HG03025 (cell line): ENCODE measurements at regions not wholly inside any gene's neighbourhood (a gene's known extent, or its start where the extent isn't known, plus 50 kb on each side); places are given as distances from the start of the nearest gene placed in this dataset.
"Not testable (repeated sequence)": the region's sequence is repeated elsewhere in the genome, so short reads cannot be mapped to it uniquely, and the experiment has no call there.

Experiments
- ATAC-seq: cut with Tn5 transposase; IDR thresholded peaks from one replicate; pipeline ENCODE4 v1.9.1; 2021; ENCODE audit warnings: mild to moderate bottlenecking, moderate library complexity; ENCODE audit not compliant: unreplicated experiment, low FRiP score

DNA sequence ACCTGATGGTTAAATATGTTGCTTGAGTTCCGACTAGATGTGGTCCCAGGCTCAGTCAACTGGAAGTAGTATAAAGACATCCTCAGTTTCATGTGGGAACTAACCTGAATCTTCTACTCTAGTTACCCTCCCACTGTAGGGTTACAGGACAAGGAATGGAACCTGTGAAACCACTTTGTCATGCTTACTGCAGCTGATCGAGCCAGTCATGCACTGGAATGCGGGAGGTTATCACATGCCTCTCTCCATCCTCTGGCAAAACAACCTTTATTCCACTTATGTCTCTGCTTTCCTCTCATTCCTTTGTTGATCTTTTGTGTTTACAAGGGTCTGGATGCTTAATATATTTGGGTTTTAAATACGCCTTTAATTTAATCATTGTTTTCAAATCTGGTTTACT, 111.9 kb upstream of the DDHD1 start:
- ATAC-seq: no peak

DNA sequence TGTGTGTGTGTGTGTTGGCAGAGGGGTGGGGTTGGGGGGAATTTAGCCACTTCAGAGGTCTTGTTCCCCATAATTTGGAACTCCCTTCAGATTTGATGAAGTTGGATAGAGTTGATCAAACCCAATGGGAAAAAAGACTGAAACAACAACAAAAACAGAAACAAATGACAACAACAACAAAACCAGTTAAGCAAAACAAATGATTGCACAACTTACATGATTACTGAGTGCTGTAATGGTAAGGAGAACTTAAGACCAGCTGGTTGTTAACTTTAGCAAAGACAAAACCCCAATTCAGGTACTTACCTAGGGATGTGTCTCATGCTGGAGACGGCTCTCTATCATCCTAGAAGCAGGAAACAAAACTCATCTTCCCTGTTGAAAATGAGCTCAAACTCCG, 107.8 kb upstream of the DDHD1 start:
- no peak for ATAC-seq

DNA sequence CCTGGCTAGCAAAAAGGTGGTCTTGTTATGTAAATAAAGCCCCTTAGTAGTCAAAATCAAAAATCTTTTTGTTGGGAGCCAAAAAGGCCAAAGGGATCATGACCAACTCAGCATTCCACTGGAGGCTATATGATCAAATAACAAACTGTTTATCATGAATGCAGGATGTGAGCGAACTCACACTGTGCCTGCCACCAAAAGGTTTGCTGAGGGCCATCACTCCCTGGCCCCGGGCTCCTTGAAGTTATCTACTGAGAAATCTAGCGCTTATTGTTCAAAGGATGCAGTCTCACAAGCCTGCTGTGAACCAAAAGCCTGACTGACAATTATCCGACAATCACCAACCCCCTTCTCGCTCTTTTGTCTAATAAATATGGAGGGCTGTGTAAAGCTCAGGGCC, 107.2 kb upstream of the DDHD1 start:
- no peak for ATAC-seq

DNA sequence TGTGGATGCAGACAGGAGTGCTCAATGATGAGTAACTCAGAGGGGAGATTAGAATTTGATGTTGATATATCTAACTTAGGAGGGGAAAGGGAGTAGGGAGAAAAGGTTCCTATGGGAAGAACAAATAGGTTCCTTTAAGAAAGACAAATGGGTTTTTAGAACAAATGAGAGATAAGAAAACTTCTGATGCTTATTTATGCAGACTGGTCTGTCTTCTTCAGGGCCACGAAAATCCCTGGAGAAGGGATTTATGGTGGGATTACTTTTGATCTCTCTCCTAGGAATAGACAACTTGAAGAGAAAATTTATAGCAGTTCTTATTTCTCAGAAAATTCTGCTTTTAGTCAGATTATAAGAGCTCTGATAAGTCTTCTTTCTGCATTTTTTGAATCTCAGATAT, 99.0 kb upstream of the DDHD1 start:
- no peak for ATAC-seq

DNA sequence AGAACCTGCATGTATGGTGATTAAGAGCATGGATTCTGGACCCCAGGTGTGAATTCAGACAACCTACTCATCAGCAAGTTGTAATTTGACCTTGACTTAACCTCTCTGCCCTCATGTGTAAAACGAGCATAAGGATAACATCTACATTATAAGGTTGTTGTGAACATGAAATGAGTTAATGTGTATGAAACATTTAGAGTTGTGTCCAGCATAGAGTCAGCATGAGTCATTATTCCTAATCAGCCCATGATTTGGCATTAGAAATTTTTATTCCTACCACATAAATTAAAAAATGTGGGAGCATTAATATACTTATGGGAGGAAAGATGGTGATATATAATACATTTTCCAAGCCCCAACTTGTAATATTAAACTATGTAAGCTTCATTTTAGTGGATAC, 95.9 kb upstream of the DDHD1 start:
- no peak for ATAC-seq

DNA sequence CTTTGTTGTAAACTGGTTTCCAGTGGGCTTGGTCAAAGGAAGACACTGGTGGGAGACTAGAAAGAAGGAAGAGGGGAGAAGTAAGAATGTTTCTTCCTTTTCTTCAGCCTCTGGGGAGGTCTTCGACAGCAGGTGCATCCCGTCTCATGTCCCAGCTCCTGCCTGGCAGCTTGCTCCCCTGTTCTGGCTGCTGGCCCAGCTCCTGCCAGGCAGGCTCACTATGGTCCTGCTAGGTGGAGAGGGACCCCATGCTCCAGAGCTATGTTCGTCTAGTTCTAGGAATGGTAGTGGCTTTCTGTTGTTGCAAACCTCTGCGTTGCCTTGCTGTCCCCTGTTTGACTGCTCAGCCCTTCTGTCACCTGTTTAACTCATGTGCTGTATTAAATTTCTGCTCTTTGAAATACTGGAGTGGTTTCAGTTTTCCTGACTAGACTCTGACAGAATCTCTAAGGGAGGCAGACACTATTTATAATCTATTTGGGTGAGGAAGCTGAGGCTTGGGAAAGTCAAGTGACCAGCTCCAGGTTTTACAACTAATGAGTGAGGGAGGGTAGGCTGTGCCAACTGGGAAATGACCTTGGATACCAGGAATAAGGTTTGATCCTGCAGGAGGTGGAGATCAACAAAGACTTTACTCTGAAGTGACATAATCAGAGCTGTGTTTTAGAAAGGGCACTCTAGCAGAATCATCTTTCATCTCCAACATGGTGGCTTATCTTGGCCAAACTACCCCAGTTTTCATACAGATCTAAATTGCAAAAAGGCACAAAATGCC, 94.7 kb upstream of the DDHD1 start:
- ATAC-seq: no peak

DNA sequence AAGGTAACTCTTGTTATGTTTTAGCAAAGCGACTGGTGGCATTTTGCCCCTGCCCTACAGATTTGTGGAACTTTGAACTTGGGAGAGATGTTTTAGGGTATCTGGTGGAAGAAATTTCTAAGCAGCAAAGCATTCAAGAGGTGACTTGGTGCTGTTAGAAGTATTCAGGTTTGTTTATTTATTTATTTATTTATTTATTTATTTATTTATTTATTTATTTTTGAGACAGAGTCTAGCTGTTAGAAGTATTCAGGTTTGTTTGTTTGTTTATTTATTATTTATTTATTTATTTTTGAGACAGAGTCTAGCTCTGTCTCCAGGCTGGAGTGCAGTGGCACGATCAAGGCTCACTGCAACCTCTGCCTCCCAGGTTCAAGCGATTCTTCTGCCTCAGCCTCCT, 89.8 kb upstream of the DDHD1 start:
- ATAC-seq: not testable (repeated sequence)

DNA sequence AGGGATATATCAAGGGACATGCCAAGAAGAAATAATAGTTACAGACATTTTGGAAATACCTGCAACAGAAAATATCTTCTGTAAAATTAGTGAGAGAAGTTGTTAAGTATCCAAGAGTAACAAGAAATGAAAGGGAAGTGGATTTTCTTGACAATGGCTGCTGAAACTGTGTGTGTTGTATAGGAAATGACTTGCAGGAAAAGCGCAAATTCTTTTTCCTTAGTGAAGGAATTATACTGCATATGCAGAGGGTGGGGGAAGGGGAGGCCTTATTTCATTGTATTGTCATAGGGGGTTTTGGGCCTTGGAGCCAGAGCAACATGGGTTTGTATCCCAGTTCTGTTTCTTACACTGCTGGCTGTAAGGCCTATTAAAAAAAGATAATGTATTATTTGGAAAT, 84.4 kb upstream of the DDHD1 start:
- ATAC-seq: no peak

DNA sequence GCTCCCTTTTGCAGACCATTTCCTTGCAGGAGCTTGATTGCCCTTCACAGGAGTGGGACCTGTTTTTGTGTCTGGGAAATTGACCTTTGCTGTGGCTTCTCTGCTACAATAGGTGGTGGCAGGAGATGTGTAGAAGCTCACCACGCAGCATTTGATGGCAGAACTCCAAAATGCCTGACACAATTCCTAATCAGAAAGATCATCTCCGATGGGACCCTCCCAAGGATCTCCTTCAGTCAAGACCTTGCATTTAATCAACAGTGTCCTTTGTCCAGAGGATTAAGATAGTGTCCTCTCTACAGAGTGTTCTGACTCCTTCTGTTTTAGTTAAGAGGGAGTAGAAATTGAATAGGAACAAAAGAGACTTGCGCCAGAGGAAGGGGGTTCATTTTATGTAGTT, 83.6 kb upstream of the DDHD1 start:
- ATAC-seq: no peak

DNA sequence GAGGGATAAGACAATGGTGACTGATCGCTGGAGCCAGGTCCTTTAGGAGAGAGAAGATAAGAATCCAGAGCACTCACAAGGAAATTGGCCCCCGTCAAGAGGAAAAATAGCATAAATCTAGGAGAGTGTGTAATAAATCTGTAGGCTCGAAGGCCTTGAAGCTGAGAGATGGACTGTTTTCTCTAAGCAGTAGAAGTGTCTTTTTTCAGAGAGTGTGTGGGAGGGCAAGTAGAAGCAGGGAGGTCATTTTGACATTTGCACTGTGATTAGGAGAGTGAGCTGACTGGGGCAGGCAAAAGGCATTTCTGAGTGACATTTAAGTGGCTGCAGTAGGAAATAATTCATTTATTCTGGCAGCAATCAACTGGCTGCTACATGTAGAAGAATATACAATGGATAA, 78.0 kb upstream of the DDHD1 start:
- ATAC-seq: no peak

DNA sequence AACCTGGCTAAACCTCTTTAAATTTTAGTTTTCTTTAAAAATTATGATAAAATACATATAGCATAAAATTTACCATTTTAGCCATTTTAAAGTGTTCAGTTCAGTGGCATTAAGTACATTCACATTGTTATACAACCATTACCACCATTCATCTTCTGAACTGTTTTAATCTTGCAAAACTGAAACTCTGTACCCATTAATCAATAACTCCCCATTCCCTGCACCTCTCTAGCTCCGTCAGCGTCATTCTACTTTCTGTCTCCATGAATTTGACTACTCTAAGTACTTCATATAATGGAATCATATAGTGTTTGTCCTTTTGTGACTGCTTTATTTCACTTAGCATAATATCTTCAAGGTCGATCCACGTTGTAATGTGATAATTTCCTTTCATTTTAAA, 75.8 kb upstream of the DDHD1 start:
- no peak for ATAC-seq

DNA sequence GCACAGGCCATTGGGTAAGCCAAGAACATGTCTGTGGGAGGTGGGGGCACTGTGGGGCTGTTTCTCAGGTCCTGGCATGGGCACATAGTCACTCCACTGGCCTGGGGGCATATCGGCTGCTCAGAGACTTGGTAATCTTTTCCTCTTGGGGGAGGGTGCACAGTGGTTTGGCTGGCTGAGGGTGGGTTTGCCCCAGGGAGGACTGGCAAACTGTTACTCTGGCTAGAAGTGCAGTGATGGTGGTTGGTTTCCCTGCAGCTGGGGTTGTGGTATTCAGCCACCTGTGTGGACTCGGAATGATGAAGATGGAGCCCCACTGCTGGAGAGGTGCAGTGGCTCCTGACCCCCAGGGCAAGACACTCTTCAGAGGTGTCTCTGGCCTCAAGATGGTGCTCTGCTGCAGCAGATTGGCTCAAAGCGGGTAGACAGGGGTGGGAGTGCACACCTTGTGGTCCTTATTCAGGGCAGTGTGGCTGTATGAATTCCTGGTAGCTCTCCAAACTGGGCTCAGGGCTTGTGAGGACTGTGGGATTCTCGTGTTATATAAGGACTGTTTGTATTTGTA, 74.1 kb upstream of the DDHD1 start:
- ATAC-seq: no peak

DNA sequence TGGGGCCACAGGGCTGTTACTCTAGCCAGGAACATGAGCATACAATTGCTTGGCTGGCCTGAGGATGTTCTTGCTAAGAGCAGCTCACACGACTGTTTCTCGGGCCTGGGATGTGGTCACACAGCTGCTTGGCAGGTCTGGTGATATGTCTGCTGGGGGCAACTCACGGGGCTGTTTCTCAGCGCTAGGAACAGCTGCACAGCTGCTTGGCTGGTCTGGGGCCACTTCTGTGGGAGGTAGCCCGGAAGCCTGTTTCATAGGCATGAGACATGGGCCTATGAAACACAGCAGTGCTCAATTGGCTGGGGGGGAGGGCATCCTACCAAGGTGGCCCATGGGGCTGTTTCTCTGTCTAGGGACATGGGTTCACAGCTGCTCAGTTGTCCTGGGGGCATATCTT, 73.4 kb upstream of the DDHD1 start:
- ATAC-seq: no peak

DNA sequence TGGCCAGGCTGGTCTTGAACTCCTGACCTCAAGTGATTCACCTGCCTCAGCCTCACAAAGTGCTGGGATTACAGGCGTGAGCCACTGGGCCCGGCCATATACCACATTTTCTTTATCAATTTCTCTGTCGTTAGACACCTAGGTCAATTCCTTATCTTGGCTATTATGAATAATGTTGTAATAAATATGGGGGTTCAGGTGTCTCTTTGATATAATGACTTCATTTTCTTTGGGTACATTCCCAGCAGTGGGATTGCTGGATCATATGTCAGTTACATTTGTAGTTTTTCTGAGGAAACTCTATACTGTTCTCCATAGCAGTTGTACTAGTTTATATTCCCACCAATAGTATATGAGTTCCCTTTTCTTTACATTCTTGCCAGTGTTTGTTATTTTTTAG, 67.8 kb upstream of the DDHD1 start:
- ATAC-seq: no peak

DNA sequence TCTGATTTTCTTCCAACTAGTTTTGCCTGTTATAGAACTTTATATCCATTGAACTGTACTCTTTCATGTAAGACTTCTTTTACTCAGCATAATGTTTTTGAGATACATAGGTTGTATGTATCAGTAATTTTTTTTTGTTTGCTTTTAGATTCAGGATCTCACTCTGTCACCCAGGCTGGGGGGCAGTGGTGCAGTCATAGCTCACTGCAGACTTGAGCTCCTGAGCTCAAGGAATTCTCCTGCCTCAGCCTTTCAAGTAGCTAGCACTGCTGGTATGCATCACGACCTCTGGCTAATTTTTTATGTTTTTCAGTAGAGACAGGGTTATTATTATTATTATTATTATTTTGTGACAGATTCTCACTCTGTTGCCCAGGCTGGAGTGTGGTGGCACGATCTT, 65.0 kb upstream of the DDHD1 start:
- no peak for ATAC-seq

DNA sequence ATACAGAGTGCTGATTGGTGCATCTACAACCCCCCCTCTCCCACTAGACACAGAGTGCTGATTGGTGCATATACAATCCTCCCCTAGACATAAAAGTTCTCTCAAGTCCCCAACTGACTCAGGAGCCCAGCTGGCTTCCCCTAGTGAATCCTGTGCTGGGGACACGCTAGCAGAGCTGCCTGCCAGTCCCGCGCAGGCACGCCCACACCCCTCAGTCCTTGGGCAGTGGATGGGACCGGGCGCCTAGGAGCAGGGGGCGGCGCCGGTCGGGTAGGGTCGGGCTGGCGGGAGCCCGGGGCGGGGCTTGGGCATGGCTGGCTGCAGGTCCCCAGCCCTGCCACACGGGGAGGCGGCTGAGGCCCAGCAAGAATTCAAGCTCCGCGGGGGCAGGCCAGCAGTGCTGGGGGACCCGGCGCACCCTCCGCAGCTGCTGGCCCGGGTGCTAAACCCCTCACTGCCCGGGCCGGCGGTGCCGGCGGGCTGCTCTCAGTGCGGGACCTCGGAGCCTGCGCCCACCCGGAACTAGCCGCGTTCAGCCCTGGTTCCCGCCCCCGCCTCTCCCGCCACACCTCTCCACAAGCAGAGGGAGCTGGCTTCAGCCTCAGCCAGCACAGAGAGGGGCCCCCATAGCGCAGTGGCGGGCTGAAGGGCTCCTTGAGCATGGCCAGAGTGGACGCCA, 64.3 kb upstream of the DDHD1 start:
- peak; percentile 99 for ATAC-seq

DNA sequence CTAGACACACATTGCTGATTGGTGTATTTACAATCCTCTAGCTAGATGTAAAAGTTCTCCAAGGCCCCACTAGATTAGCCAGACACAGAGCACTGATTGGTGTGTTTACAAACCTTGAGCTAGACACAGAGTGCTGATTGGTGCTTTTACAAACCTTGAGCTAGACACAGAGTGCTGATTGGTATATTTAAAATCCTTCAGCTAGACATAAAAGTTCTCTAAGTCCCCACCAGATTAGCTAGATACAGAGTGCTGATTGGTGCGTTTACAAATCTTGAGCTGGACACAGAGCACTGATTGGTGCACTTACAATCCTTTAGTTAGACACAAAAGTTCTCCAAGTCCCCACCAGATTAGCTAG, 63.8 kb upstream of the DDHD1 start:
- ATAC-seq: not testable (repeated sequence)

DNA sequence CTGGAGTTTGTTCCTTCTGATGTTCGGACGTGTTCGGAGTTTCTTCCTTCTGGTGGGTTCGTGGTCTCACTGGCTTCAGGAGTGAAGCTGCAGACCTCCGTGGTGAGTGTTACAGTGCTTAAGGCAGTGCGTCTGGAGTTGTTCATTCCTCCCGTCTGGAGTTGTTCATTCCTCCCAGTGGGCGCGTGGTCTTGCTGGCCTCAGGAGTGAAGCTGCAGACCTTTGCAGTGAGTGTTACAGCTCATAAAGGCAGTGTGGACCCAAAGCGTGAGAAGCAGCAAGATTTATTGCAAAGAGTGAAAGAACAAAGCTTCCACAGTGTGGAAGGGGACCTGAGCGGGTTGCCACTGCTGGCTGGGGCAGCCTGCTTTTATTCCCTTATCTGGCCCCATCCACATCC, 63.4 kb upstream of the DDHD1 start:
- not testable (repeated sequence) for ATAC-seq

DNA sequence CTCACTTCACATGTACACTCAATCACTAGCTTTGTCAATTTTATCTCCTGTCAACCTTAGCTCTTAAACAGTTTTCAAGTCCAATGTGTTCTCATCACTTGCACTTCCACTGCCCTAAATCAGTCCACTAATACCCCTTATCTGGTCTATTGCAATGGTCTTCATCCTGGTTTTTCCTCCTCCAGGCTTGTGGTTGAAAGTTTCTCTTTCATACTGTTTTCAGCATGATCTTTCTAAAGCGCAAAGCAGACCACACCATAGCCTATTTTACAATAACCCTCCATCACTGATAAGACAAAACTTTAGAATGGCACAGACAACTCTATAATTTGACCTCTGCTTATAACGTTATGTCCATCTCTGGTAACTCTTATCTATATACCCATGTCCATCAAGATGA, 62.0 kb upstream of the DDHD1 start:
- no peak for ATAC-seq

DNA sequence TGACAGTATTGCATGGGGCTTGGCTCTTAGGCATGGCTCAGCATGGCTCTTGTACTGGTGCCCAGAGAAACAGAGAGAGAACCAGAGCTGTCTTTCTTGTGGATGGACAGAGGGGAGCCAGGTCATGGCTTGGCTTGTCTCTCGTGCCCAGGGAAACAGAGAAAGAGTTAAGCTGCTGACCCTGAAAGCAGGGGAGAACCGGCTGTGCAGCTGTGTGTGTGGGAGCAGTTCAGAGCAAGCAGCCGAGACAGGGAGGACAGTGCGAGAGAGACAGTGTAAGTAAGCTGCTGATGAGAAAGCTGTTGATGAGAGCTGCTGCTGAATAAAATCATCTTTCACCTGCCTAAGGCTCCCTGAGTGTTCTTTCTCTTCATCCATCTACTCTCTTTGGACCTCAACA, 61.3 kb upstream of the DDHD1 start:
- ATAC-seq: no peak

DNA sequence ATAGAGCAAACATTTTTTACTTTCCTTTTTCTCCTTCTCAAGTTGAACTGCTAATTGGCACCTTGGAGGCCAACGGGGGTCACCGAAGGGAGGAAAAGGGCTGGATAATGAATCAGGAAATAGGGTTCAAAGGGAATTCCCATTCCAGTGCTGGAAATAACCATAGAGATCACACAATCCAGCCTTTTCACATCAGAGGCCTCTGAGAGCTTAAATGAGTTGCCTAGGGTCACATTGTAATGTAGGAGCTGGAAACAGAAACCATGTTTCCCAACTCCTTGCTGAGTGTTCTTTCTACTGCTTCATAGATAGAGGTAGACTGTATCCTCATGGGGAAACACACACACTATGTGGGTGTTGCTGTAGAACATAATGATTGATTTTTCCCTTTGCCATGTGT, 60.6 kb upstream of the DDHD1 start:
- ATAC-seq: no peak

DNA sequence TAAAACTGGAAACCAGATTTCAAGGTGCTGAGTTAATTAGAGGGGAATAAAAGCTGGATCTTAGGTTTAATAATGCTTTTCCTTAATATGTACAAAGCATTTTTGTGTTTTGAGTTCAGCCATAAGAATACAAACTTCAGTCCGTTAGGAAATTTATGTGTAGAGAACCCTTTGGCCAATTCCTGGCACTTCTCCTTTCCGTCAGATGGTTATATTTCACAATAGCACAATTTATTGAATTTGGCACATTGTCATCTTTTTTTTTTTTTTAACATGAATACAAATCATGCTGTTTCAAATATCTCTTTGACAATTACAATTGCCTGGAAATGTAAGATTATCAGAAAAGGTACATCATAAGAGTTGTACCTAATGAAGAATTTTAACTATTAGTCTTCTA, 56.2 kb upstream of the DDHD1 start:
- ATAC-seq: no peak
